SK-N-SH (cell line): ENCODE measurements at regions not wholly inside any gene's neighbourhood (a gene's known extent, or its start where the extent isn't known, plus 50 kb on each side); places are given as distances from the start of the nearest gene placed in this dataset.

Experiments used
- CTCF ChIA-PET: fragments of 300-600, 350-600 bp; formaldehyde crosslinking; extraction: SDS; loops from one replicate; lab custom pipeline; 2021; lab: Yijun Ruan, JAX
- POLR2A ChIA-PET: fragments of 350-600 bp; sonication (Branson Sonifier 250); formaldehyde crosslinking; extraction: SDS; loops from one replicate; lab custom pipeline; 2020; ENCODE audit warnings: antibody characterized with exemption, inconsistent platforms; lab: Yijun Ruan, JAX
- DNase-seq: peaks from one replicate; pipeline ENCODE4 v3.0.0; 2012
- H2AFZ ChIP-seq: fragments of 200-600 bp; sonication (generic); 2 replicates; pipeline ENCODE4 v1.8.1; 2016; ENCODE audit warnings: antibody characterized with exemption, mild to moderate bottlenecking, low read depth
- H3F3A ChIP-seq: fragments of 200-600 bp; sonication (generic); replicated peaks from 2 replicates; pipeline ENCODE3; 2016; ENCODE audit warnings: antibody characterized with exemption, mild to moderate bottlenecking; ENCODE audit not compliant: insufficient read depth
- H3K27ac ChIP-seq, 2 experiments: fragments of 200-500 bp in 1 of 2; fragments of 200-600 bp in 1 of 2; sonication (Bioruptor generic) in 1 of 2; sonication (generic), shearing (Covaris generic) in 1 of 2; 2 replicates each; pipeline versions ENCODE4 v1.5.1 to v1.6.1; 2014 to 2016; ENCODE audit warnings: low read depth in 2 of 2, inconsistent platforms in 1 of 2, low read length in 1 of 2, mild to moderate bottlenecking in 1 of 2, mixed read lengths in 1 of 2
- H3K27me3 ChIP-seq: fragments of 200-600 bp; sonication (generic), shearing (Covaris generic); 2 replicates; pipeline ENCODE4 v1.6.1; 2016; ENCODE audit warnings: mixed run types; ENCODE audit not compliant: insufficient read depth
- H3K36me3 ChIP-seq, 2 experiments: fragments of 200-500 bp in 1 of 2; fragments of 200-600 bp in 1 of 2; sonication (Bioruptor generic) in 1 of 2; sonication (generic) in 1 of 2; replicated peaks in 1 of 2; 2 replicates each; pipeline versions ENCODE3 to v1.5.1; 2014 to 2016; ENCODE audit warnings: low read length in 1 of 2, mild to moderate bottlenecking in 1 of 2; ENCODE audit not compliant: insufficient read depth in 2 of 2, control insufficient read depth in 1 of 2
- H3K4me1 ChIP-seq, 2 experiments: fragments of 200-500 bp in 1 of 2; fragments of 200-600 bp in 1 of 2; sonication (Bioruptor generic) in 1 of 2; sonication (generic), shearing (Covaris generic) in 1 of 2; 2 replicates each; pipeline versions ENCODE4 v1.5.1 to v1.6.1; 2014 to 2016; ENCODE audit warnings: low read depth in 1 of 2, low read length in 1 of 2, mixed run types in 1 of 2; ENCODE audit not compliant: insufficient read depth in 2 of 2, control insufficient read depth in 1 of 2
- H3K4me2 ChIP-seq: fragments of 200-600 bp; sonication (generic), shearing (Covaris generic); 2 replicates; pipeline ENCODE4 v1.6.1; 2017; ENCODE audit warnings: mixed run types
- H3K4me3 ChIP-seq, 2 experiments: fragments of 200-500 bp in 1 of 2; fragments of 200-600 bp in 1 of 2; sonication (Bioruptor generic) in 1 of 2; sonication (generic), shearing (Covaris generic) in 1 of 2; 2 replicates each; pipeline versions ENCODE4 v1.5.1 to v1.8.1; 2014 to 2016; ENCODE audit warnings: low read depth in 2 of 2, inconsistent platforms in 1 of 2, low read length in 1 of 2, mild to moderate bottlenecking in 1 of 2, mixed read lengths in 1 of 2, moderate library complexity in 1 of 2
- H3K79me2 ChIP-seq: fragments of 200-600 bp; sonication (generic); 2 replicates; pipeline ENCODE4 v1.8.1; 2017; ENCODE audit warnings: mild to moderate bottlenecking; ENCODE audit not compliant: insufficient read depth
- H3K9ac ChIP-seq: fragments of 200-600 bp; sonication (generic); 2 replicates; pipeline ENCODE4 v1.6.1; 2017; ENCODE audit warnings: mixed run types
- H3K9me2 ChIP-seq: fragments of 200-600 bp; sonication (generic); 2 replicates; pipeline ENCODE4 v1.6.1; 2017; ENCODE audit warnings: mixed run types
- H3K9me3 ChIP-seq: fragments of 200-600 bp; sonication (generic); 2 replicates; pipeline ENCODE4 v1.6.1; 2017; ENCODE audit warnings: mixed run types, mild to moderate bottlenecking, moderate library complexity
- H4K20me1 ChIP-seq: fragments of 200-600 bp; sonication (generic); 2 replicates; pipeline ENCODE4 v1.6.1; 2017; ENCODE audit warnings: mild to moderate bottlenecking, mixed run types; ENCODE audit not compliant: insufficient read depth
- CHD2 ChIP-seq: fragments of 150-350 bp; IDR thresholded peaks from 2 replicates; pipeline ENCODE4 v1.6.1; 2018; ENCODE audit warnings: low read length; ENCODE audit not compliant: partially characterized antibody
- FOSL2 ChIP-seq: IDR thresholded peaks from 2 replicates; pipeline ENCODE4 v1.4.0; 2012; ENCODE audit warnings: low read depth, mild to moderate bottlenecking, moderate library complexity, borderline replicate concordance
- FOXJ3 ChIP-seq: sonication (generic); formaldehyde crosslinking; IDR thresholded peaks from 2 replicates; pipeline ENCODE4 v1.5.1; 2020; ENCODE audit warnings: mild to moderate bottlenecking, missing genetic modification reagents
- IRF3 ChIP-seq: fragments of 150-350 bp; IDR thresholded peaks from 2 replicates; pipeline ENCODE4 v1.6.1; 2016; ENCODE audit warnings: mild to moderate bottlenecking, low read depth, low read length
- MEF2A ChIP-seq: IDR thresholded peaks from 2 replicates; pipeline ENCODE4 v1.4.0; 2012; ENCODE audit warnings: low read depth, borderline replicate concordance
- NRF1 ChIP-seq: IDR thresholded peaks from 2 replicates; pipeline ENCODE4 v1.6.1; 2012; ENCODE audit warnings: low read depth, mild to moderate bottlenecking, low read length
- REST ChIP-seq: IDR thresholded peaks from 2 replicates; pipeline ENCODE4 v1.6.1; 2012; ENCODE audit warnings: mild to moderate bottlenecking, low read depth, low read length, moderate library complexity
- RFX5 ChIP-seq: IDR thresholded peaks from 2 replicates; pipeline ENCODE4 v1.6.1; 2012; ENCODE audit warnings: mild to moderate bottlenecking, improper control_type of control experiment, low read length
- RXRA ChIP-seq: IDR thresholded peaks from 2 replicates; pipeline ENCODE4 v1.4.0; 2012; ENCODE audit warnings: low read depth, mild to moderate bottlenecking, borderline replicate concordance
- SIN3A ChIP-seq: IDR thresholded peaks from 2 replicates; pipeline ENCODE4 v1.6.1; 2012; ENCODE audit warnings: low read depth, mild to moderate bottlenecking, low read length, moderate library complexity, borderline replicate concordance
- TEAD4 ChIP-seq: IDR thresholded peaks from 2 replicates; pipeline ENCODE4 v1.4.0; 2012; ENCODE audit warnings: mild to moderate bottlenecking, borderline replicate concordance; ENCODE audit not compliant: insufficient read depth
- WGBS: methylation state at CpG from one replicate; pipeline ENCODE4 v1.1.6; 2017; ENCODE audit warnings: low lambda C conversion rate; 5-methylcytosine and 5-hydroxymethylcytosine counted together

- TF ChIP-seq REST: no peak
Observed at GRCh38 chr4:122009524-122009923, 57.7 kb upstream of the TRPC3 start (continued).

GRCh38 chr4:122007016-122007415, 55.2 kb upstream of the TRPC3 start:
- H3K79me2 ChIP-seq: no peaks in the 10 kb centered on the region
- TF ChIP-seq NRF1: no peak
- no peak for TF ChIP-seq FOXJ3
- TF ChIP-seq MEF2A: no peak
- no peak for TF ChIP-seq FOSL2
- no peak for TF ChIP-seq RXRA
- TF ChIP-seq TEAD4: no peak
- TF ChIP-seq SIN3A: no peak
- TF ChIP-seq CHD2: no peak
- no peak for TF ChIP-seq IRF3
- no peak for TF ChIP-seq RFX5
- no peaks in the 10 kb centered on the region for H3K9me3 ChIP-seq
- no peak for DNase-seq
- no peak overlapping the region for H3K9ac ChIP-seq
- WGBS: 0% methylated on average over 1 of the region's 1 CpG
- POLR2A ChIA-PET: no interaction called here
- H3F3A ChIP-seq: no peaks in the 10 kb centered on the region
- H3K27ac ChIP-seq: no peak overlapping the region
- H3K27me3 ChIP-seq: peaks cover 3% of the 10 kb centered on the region; the same call in 1 of the 2 replicates
- no peaks in the 10 kb centered on the region; a peak in 1 of 4 replicates for H3K4me1 ChIP-seq
- no peak overlapping the region for H2AFZ ChIP-seq
- H3K4me2 ChIP-seq: no peak overlapping the region
- H3K4me3 ChIP-seq: no peak overlapping the region
- CTCF ChIA-PET: interaction anchor here (1.8 to 2.7 kb wide), 2 partner anchors 107 kb away, joined by 8 to 18 read pairs; no protein-coding TSS in a partner anchor
- H3K36me3 ChIP-seq: no peaks in the 10 kb centered on the region
- no peaks in the 10 kb centered on the region for H3K9me2 ChIP-seq
- no peaks in the 10 kb centered on the region for H4K20me1 ChIP-seq
